GM19324 (cell line): ENCODE measurements at regions not wholly inside any gene's neighbourhood (a gene's known extent, or its start where the extent isn't known, plus 50 kb on each side); places are given as distances from the start of the nearest gene placed in this dataset.
"Not testable (repeated sequence)": the region's sequence is repeated elsewhere in the genome, so short reads cannot be mapped to it uniquely, and the experiment has no call there.

ENCODE experiments used
- ATAC-seq: cut with Tn5 transposase; IDR thresholded peaks from one replicate; pipeline ENCODE4 v1.9.1; 2021; ENCODE audit warnings: mild to moderate bottlenecking, moderate library complexity; ENCODE audit not compliant: unreplicated experiment, low FRiP score

GRCh38 chr22:46026899-46027210 lies 49.9 kb upstream of the WNT7B start:
- ATAC-seq, result no peak

GRCh38 chr22:46027211-46028105 lies 50.5 kb upstream of the WNT7B start:
- ATAC-seq, result no peak

- ATAC-seq, result no peak
Measured at GRCh38 chr22:46028106-46028991, 51.4 kb upstream of the WNT7B start.

- no peak for ATAC-seq
Measured at GRCh38 chr22:46029036-46029435, 52.1 kb upstream of the WNT7B start.

GRCh38 chr22:46029574-46030200 lies 52.7 kb upstream of the WNT7B start:
- ATAC-seq, result no peak

- ATAC-seq, result no peak
Measured at GRCh38 chr22:46030231-46030880, 53.4 kb upstream of the WNT7B start.

- no peak for ATAC-seq
Measured at GRCh38 chr22:46031066-46031465, 54.1 kb upstream of the WNT7B start.

GRCh38 chr22:46031557-46031956 lies 54.6 kb upstream of the WNT7B start:
- no peak for ATAC-seq

GRCh38 chr22:46031965-46032851 lies 55.2 kb upstream of the WNT7B start:
- no peak for ATAC-seq

GRCh38 chr22:46033256-46034200 lies 56.6 kb upstream of the WNT7B start:
- no peak for ATAC-seq

- ATAC-seq, result not testable (repeated sequence)
Measured at GRCh38 chr22:46034480-46034879, 57.5 kb upstream of the WNT7B start.

- no peak for ATAC-seq
Measured at GRCh38 chr22:46035380-46035741, 58.4 kb upstream of the WNT7B start.

- peak; percentile 93 for ATAC-seq
Measured at GRCh38 chr22:46035742-46036557, 59.0 kb upstream of the WNT7B start.

- ATAC-seq, result no peak
Measured at GRCh38 chr22:46036558-46037408, 59.8 kb upstream of the WNT7B start.

GRCh38 chr22:46038174-46038487 lies 61.2 kb upstream of the WNT7B start:
- no peak for ATAC-seq

- no peak for ATAC-seq
Measured at GRCh38 chr22:46038516-46039430, 61.8 kb upstream of the WNT7B start.
